Stomach (tissue), 8 donors: ENCODE measurements at regions not wholly inside any gene's neighbourhood (a gene's known extent, or its start where the extent isn't known, plus 50 kb on each side); places are given as distances from the start of the nearest gene placed in this dataset.

Experiments
- DNase-seq, 2 donors: peaks; one replicate each; pipeline versions ENCODE4 v3.0.0 to v3.0.0-alpha.2; 2013 to 2019
- H3K27ac ChIP-seq, 5 donors: fragments of 200-600 bp in 4 of 5; sonication (generic) in 4 of 5; one replicate each; pipeline ENCODE4 v1.5.1; 2013 to 2019; ENCODE audit warnings: mild to moderate bottlenecking in 1 of 5, moderate library complexity in 1 of 5
- H3K27me3 ChIP-seq, 3 donors: fragments of 200-600 bp; sonication (generic); one replicate each; pipeline ENCODE4 v1.5.1; 2017 to 2019; ENCODE audit warnings: mixed run types in 1 of 3
- H3K36me3 ChIP-seq, 4 donors: fragments of 200-600 bp; sonication (generic); 1 replicate in 3 of 4; 2 replicates in 1 of 4; pipeline ENCODE4 v1.5.1; 2016 to 2019
- H3K4me1 ChIP-seq, 4 donors: fragments of 200-600 bp; sonication (generic); one replicate each; pipeline ENCODE4 v1.5.1; 2016 to 2019
- H3K4me3 ChIP-seq, 4 donors: fragments of 200-600 bp; sonication (generic) in 3 of 4; one replicate each; pipeline ENCODE4 v1.5.1; 2016 to 2019; ENCODE audit warnings: mild to moderate bottlenecking in 1 of 4
- H3K9me3 ChIP-seq, 4 donors: fragments of 200-600 bp; sonication (generic); one replicate each; pipeline ENCODE4 v1.5.1; 2016 to 2019
- EP300 ChIP-seq: sonication (generic); formaldehyde crosslinking; IDR thresholded peaks from one replicate; pipeline ENCODE4 v1.6.1; 2017; ENCODE audit warnings: antibody characterized with exemption
- POLR2A ChIP-seq, 4 donors: fragments of 450-650 bp; IDR thresholded peaks; one replicate each; pipeline ENCODE4 v1.6.1; 2016; ENCODE audit warnings: antibody characterized with exemption in 4 of 4, control low read depth in 2 of 4, mild to moderate bottlenecking in 1 of 4, moderate library complexity in 1 of 4
- POLR2AphosphoS5 ChIP-seq, 3 donors: sonication (generic); formaldehyde crosslinking; IDR thresholded peaks; one replicate each; pipeline ENCODE4 v1.6.1; 2016; ENCODE audit warnings: antibody characterized with exemption in 3 of 3
- WGBS, 5 donors: extraction: QIAGEN DNeasy Blood & Tissue Kit in 3 of 5; methylation state at CpG; one replicate each; pipeline versions ENCODE4 v1.1.5 to v1.1.7; 2013 to 2018; 5-methylcytosine and 5-hydroxymethylcytosine counted together
- intact Hi-C: fragments of 100-400 bp; cut with DNase I; formaldehyde crosslinking; loops from one replicate; pipeline ENCODE4 v1.15.1; 2023; ENCODE audit warnings: low total_unique reads
- TF ChIP-seq, protein P1 (sequence below), 7 experiments: fragments of 450-650 bp in 4 of 7; fragments of 200-600 bp in 3 of 7; sonication (generic) in 3 of 7; IDR thresholded peaks; one replicate each; pipeline ENCODE4 v1.5.1; 2016 to 2019; ENCODE audit warnings: antibody characterized with exemption in 7 of 7, control low read depth in 2 of 7, mild to moderate bottlenecking in 1 of 7
- donor health status: healthy with polysubstance abuse.
- donor health status: Bipolar disorder and iron deficiency.
- donor health status: healthy.

DNA sequence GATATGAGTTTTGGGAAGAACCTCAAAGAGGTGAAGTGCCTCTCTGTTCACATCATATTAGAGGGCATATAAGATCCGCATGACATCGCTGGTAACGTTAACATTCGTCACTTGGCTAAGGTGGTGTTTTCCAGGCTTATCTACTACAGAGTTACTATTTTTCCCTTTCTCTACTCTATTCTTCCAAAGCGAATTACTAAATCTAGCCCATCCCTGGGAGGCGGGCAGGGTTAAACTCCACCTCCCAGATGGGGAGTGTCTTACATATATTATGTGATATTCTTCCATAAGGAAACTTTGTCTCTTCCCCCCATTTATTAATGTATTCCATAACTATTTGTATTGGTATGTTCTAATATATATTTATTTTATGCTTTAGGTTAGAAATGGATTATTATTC, 293.9 kb downstream of the CYRIA start:
- Histone ChIP-seq H3K27ac (no peak overlapping the region), H3K4me1 (no peaks in the 10 kb centered on the region), H3K9me3 (no peaks in the 10 kb centered on the region), H3K27me3 (no peaks in the 10 kb centered on the region), H3K36me3 (no peaks in the 10 kb centered on the region), H3K4me3 (no peak overlapping the region)
- DNase-seq: no peak
- 95 to 97% (median 96%) methylated on average over 6 of the region's 6 CpGs for WGBS, 5 donors
- TF ChIP-seq EP300 (no peak), POLR2A (IDR thresholded peaks at IDR 0.05) (no peak), POLR2AphosphoS5 (IDR thresholded peaks at IDR 0.05) (no peak)
- TF ChIP-seq, protein P1, sequence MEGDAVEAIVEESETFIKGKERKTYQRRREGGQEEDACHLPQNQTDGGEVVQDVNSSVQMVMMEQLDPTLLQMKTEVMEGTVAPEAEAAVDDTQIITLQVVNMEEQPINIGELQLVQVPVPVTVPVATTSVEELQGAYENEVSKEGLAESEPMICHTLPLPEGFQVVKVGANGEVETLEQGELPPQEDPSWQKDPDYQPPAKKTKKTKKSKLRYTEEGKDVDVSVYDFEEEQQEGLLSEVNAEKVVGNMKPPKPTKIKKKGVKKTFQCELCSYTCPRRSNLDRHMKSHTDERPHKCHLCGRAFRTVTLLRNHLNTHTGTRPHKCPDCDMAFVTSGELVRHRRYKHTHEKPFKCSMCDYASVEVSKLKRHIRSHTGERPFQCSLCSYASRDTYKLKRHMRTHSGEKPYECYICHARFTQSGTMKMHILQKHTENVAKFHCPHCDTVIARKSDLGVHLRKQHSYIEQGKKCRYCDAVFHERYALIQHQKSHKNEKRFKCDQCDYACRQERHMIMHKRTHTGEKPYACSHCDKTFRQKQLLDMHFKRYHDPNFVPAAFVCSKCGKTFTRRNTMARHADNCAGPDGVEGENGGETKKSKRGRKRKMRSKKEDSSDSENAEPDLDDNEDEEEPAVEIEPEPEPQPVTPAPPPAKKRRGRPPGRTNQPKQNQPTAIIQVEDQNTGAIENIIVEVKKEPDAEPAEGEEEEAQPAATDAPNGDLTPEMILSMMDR (IDR thresholded peaks at IDR 0.05): no peak
- intact Hi-C loops: no loop called here

DNA sequence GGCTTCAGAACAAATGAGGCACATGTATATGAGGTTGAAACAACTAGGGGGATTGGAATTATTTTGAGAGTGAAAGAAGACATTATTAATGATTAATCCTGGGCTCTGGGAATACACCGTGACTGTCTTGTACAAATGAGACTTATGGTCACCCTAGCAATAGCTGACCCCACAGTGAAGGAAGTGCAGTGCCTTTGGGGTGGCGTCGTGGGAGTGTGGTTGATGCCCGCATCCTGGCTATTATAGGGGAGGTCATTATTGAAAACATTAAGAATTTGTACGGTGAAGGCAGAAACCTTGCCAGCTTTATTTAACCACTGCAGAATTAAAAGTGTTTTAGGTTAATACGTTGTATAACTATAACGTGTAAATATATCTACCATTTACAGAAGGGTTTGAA, 296.7 kb downstream of the CYRIA start:
- DNase-seq: no peak
- intact Hi-C loops: no loop called here
- no peaks in the 10 kb centered on the region for H3K27me3 ChIP-seq
- no peaks in the 10 kb centered on the region for H3K9me3 ChIP-seq
- H3K36me3 ChIP-seq: no peaks in the 10 kb centered on the region
- WGBS, 5 donors: 89 to 95% (median 92%) methylated on average over 7 of the region's 7 CpGs
- TF ChIP-seq EP300 (no peak), POLR2A (IDR thresholded peaks at IDR 0.05) (no peak), POLR2AphosphoS5 (IDR thresholded peaks at IDR 0.05) (no peak)
- TF ChIP-seq, protein P1 (IDR thresholded peaks at IDR 0.05): no peak
- no peak overlapping the region for H3K27ac ChIP-seq
- no peaks in the 10 kb centered on the region for H3K4me1 ChIP-seq
- no peak overlapping the region for H3K4me3 ChIP-seq

DNA sequence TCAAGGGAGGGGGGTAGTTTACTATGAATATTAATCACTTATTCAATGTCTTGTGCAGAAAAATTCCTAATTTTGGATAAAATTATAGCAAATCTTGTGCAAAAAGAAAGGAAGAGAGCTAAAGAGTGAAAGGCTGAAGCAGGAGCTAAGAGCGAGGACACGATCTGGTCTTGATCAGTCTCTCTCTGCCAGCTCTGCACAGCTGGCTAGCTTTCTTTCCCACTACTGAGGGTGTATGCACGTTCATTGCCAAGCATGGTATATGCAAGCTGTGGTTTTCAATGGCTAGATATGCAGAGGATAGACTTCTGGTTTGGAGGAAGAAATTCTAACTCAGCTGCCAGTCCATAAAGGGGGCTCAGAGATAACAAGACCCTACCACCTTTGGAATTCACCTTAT, 297.3 kb downstream of the CYRIA start:
- H3K9me3 ChIP-seq: no peaks in the 10 kb centered on the region
- no peak overlapping the region for H3K27ac ChIP-seq
- WGBS, 5 donors: 74 to 85% (median 82%) methylated on average over 3 of the region's 3 CpGs
- H3K4me1 ChIP-seq: no peaks in the 10 kb centered on the region
- no peak for DNase-seq
- H3K36me3 ChIP-seq: no peaks in the 10 kb centered on the region
- intact Hi-C loops: no loop called here
- TF ChIP-seq POLR2AphosphoS5 (IDR thresholded peaks at IDR 0.05) (no peak), EP300 (no peak), POLR2A (IDR thresholded peaks at IDR 0.05) (no peak)
- TF ChIP-seq, protein P1 (IDR thresholded peaks at IDR 0.05): no peak
- no peaks in the 10 kb centered on the region for H3K27me3 ChIP-seq
- no peak overlapping the region for H3K4me3 ChIP-seq

DNA sequence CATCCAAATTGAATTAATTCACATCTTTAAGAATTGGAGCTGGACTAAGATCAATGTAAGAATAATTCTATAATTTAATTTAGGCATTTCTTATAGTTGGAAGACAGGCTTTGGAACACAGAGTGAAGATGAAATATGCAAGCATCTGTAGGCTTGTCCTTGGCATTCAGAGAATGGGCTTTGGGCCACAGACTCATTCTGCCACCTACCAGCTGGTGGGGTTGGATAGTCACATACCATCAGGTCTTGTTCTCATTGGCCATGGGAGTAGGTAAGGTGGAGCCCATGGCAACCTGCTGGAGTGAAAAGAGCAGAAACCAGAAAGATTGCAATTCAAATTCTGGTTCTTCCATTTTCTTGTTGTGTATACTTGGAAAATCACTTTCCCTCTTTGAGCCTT, 300.3 kb downstream of the CYRIA start:
- no peaks in the 10 kb centered on the region for H3K9me3 ChIP-seq
- TF ChIP-seq EP300 (no peak), POLR2A (IDR thresholded peaks at IDR 0.05) (no peak), POLR2AphosphoS5 (IDR thresholded peaks at IDR 0.05) (no peak)
- TF ChIP-seq, protein P1 (IDR thresholded peaks at IDR 0.05): no peak
- no peaks in the 10 kb centered on the region for H3K36me3 ChIP-seq
- H3K27me3 ChIP-seq: no peaks in the 10 kb centered on the region
- intact Hi-C loops: no loop called here
- no peak overlapping the region for H3K27ac ChIP-seq
- no peaks in the 10 kb centered on the region for H3K4me1 ChIP-seq
- DNase-seq: no peak
- H3K4me3 ChIP-seq: no peak overlapping the region
